ENCODE measurements at regions not wholly inside any gene's neighbourhood (a gene's known extent, or its start where the extent isn't known, plus 50 kb on each side); places are given as distances from the start of the nearest gene placed in this dataset.

DNA sequence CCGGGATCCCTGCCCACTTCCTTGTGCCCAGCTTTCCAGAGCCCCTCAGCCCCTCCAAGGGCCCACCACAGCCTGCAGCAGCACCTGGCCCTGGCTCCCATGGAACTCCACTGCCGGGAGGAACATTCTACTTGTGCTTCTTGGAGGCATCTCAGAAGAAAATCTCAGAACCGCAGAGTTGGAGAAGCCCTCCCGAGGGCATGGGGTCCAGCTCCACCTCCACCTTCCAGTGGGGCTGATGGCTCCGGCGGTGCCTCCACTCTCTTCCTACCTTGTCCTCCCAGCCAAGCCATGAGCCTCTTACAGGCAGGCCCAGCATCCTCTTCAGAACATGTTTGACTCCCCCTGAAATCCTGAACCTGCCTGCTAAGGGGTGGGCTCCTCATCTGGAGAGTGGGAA is 79.4 kb upstream of the ZNF469 start:
- Histone ChIP-seq H3K9me3 (no peaks in the 10 kb centered on the region), H3K4me3 (no peak overlapping the region), H3K27me3 (replicated peaks; ENCODE audit: insufficient read depth) (no peaks in the 10 kb centered on the region), H3K4me1 (replicated peaks) (no peaks in the 10 kb centered on the region), H3K36me3 (no peaks in the 10 kb centered on the region), H3K27ac (no peak overlapping the region)
- WGBS, result 88% methylated on average over 6 of the region's 6 CpGs
- TF ChIP-seq POLR2AphosphoS5 (IDR thresholded peaks at IDR 0.05), result no peak
- TF ChIP-seq, protein P1, sequence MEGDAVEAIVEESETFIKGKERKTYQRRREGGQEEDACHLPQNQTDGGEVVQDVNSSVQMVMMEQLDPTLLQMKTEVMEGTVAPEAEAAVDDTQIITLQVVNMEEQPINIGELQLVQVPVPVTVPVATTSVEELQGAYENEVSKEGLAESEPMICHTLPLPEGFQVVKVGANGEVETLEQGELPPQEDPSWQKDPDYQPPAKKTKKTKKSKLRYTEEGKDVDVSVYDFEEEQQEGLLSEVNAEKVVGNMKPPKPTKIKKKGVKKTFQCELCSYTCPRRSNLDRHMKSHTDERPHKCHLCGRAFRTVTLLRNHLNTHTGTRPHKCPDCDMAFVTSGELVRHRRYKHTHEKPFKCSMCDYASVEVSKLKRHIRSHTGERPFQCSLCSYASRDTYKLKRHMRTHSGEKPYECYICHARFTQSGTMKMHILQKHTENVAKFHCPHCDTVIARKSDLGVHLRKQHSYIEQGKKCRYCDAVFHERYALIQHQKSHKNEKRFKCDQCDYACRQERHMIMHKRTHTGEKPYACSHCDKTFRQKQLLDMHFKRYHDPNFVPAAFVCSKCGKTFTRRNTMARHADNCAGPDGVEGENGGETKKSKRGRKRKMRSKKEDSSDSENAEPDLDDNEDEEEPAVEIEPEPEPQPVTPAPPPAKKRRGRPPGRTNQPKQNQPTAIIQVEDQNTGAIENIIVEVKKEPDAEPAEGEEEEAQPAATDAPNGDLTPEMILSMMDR (IDR thresholded peaks at IDR 0.05), result no peak
- no peak for TF ChIP-seq POLR2A (IDR thresholded peaks at IDR 0.05)
- DNase-seq (ENCODE audit: low spot score), result no peak
- intact Hi-C loops (cut with DNase I), result no loop called here

DNA sequence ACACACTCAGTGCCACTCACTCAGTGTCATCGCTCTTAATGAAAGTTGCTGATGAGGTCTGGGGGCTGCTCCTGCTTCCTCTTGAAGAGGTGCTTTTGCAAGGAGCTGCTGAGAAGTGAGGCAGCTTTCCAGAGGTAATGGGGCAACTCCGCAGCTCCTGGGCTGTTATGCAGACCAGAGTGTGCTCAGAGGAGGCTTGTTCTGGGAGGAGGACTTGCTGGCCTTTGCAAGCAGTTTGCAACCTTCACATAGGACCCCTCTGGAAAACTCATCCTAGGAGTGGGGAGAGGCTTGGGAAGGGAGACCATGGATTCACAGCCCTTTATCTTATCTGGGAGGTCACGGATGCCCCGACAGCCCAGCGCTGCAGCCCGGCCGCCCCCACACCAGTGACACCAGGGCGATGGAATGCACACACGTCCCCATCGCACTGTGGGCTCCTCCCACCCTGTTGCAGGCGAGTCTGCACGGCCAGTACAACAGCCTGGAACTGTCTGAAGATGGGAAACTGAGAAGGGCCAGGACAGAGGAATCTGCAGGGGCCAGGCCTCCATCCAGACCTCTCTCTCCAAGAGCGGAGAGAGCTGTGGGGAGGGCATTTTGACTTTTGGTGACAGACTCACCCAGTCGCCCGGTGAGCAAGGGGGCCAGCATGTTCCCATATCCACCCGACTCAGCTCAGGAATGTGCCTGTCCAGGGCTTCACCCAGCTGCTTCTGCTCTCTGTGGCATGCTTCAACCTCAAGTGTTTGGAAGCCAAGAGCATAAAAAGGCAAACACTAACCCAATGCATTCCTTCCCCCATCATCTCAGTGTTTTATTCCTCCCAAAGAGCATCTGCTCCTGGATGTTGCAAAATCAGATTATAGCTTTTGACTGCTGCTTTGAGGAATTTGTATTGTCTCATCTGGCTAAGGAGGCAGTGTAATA is 78.6 kb upstream of the ZNF469 start:
- no peak overlapping the region for H3K27ac ChIP-seq

DNA sequence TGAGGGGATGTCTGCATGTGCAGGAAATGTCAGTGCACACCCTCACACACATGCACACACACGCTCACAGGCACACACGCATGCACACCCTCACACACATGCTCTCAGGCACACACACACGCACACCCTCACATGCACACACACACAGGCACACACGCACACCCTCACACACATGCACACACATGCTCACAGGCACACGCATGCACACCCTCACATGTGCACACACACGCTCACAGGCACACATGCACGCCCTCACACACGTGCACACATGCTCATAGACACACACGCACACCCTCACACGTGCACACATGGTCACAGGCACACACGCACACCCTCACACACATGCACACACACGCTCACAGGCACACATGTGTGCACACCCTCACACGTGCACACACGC is 77.6 kb upstream of the ZNF469 start:
- Histone ChIP-seq H3K4me3 (no peak overlapping the region), H3K4me1 (replicated peaks) (no peaks in the 10 kb centered on the region), H3K27me3 (replicated peaks; ENCODE audit: insufficient read depth) (no peaks in the 10 kb centered on the region), H3K27ac (no peak overlapping the region), H3K36me3 (no peaks in the 10 kb centered on the region), H3K9me3 (no peaks in the 10 kb centered on the region)
- no peak for TF ChIP-seq POLR2AphosphoS5 (IDR thresholded peaks at IDR 0.05)
- TF ChIP-seq, protein P1 (IDR thresholded peaks at IDR 0.05), result no peak
- no peak for TF ChIP-seq POLR2A (IDR thresholded peaks at IDR 0.05)
- no peak for DNase-seq (ENCODE audit: low spot score)
- intact Hi-C loops (cut with DNase I), result no loop called here
- WGBS, result 94% methylated on average over 14 of the region's 14 CpGs

More for the DNA sequence above, 78.6 kb upstream of the ZNF469 start:
- no peak for DNase-seq (ENCODE audit: low spot score)
- intact Hi-C loops (cut with DNase I), result no loop called here
- H3K9me3 ChIP-seq, result no peaks in the 10 kb centered on the region
- no peaks in the 10 kb centered on the region for H3K27me3 ChIP-seq (replicated peaks; ENCODE audit: insufficient read depth)
- WGBS, result 21% methylated on average over 16 of the region's 16 CpGs
- H3K36me3 ChIP-seq, result no peaks in the 10 kb centered on the region
- H3K4me1 ChIP-seq (replicated peaks), result no peaks in the 10 kb centered on the region
- TF ChIP-seq POLR2A (IDR thresholded peaks at IDR 0.05) (no peak), POLR2AphosphoS5 (IDR thresholded peaks at IDR 0.05) (peak; percentile 32)
- TF ChIP-seq, protein P1 (IDR thresholded peaks at IDR 0.05), result no peak
- no peak overlapping the region for H3K4me3 ChIP-seq

DNA sequence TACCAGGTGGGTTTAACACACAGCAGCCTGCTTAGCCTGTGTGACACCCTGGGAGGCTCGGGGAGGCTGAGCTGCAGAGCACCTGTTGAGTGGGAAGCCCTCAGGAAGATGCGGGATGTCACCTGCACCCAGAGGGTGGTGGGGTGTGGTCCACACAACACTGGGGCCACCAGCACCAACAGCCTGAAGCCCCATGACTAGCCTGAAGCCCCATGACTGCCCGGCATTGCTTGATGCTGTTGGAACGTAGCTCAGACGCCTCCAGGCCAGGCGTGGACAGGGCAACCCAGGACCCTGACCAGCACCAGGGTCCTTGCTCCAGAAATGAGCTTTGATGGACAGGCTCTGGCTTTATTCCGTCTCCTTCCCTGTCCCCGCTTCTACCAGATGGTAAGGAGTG is 76.3 kb upstream of the ZNF469 start:
- 97% methylated on average over 8 of the region's 8 CpGs for WGBS
- Histone ChIP-seq H3K9me3 (no peaks in the 10 kb centered on the region), H3K36me3 (no peaks in the 10 kb centered on the region), H3K27me3 (replicated peaks; ENCODE audit: insufficient read depth) (no peaks in the 10 kb centered on the region), H3K27ac (no peak overlapping the region), H3K4me1 (replicated peaks) (no peaks in the 10 kb centered on the region), H3K4me3 (no peak overlapping the region)
- no peak for DNase-seq (ENCODE audit: low spot score)
- TF ChIP-seq POLR2AphosphoS5 (IDR thresholded peaks at IDR 0.05) (no peak), POLR2A (IDR thresholded peaks at IDR 0.05) (no peak)
- TF ChIP-seq, protein P1 (IDR thresholded peaks at IDR 0.05), result no peak
- intact Hi-C loops (cut with DNase I), result no loop called here

Data from prostate gland (tissue), 2 donors.